H9 (cell line): ENCODE measurements at regions not wholly inside any gene's neighbourhood (a gene's known extent, or its start where the extent isn't known, plus 50 kb on each side); places are given as distances from the start of the nearest gene placed in this dataset.
A peak's percentile ranks its signal among the peaks of the same experiment; 100 is the strongest.

Source experiments
- DNase-seq: peaks from one replicate; pipeline ENCODE4 v3.0.0-alpha.2; 2017
- H2AFZ ChIP-seq: one replicate; pipeline ENCODE4 v1.6.1; 2013; ENCODE audit warnings: mild to moderate bottlenecking, low read length, control low read depth, moderate library complexity
- H2AK5ac ChIP-seq: 2 replicates; pipeline ENCODE4 v1.6.1; 2013; ENCODE audit warnings: low read length, control low read depth, mixed read lengths; ENCODE audit not compliant: insufficient read length
- H2BK120ac ChIP-seq: one replicate; pipeline ENCODE4 v1.6.1; 2013; ENCODE audit warnings: low read depth, mild to moderate bottlenecking, low read length, control low read depth, inconsistent platforms; ENCODE audit not compliant: poor library complexity, severe bottlenecking
- H2BK12ac ChIP-seq: 2 replicates; pipeline ENCODE4 v1.6.1; 2013; ENCODE audit warnings: low read length, control low read depth, mixed read lengths, low read depth; ENCODE audit not compliant: insufficient read length
- H2BK15ac ChIP-seq: 2 replicates; pipeline ENCODE4 v1.6.1; 2013; ENCODE audit warnings: low read depth, low read length, control low read depth
- H2BK20ac ChIP-seq: one replicate; pipeline ENCODE4 v1.6.1; 2013; ENCODE audit warnings: low read depth, mild to moderate bottlenecking, low read length, control low read depth, inconsistent platforms; ENCODE audit not compliant: poor library complexity, severe bottlenecking
- H2BK5ac ChIP-seq: 2 replicates; pipeline ENCODE4 v1.6.1; 2013; ENCODE audit warnings: low read length, control low read depth, mixed read lengths; ENCODE audit not compliant: insufficient read length
- H3K14ac ChIP-seq: 2 replicates; pipeline ENCODE4 v1.6.1; 2013; ENCODE audit warnings: low read length, control low read depth; ENCODE audit not compliant: insufficient read depth
- H3K18ac ChIP-seq: 2 replicates; pipeline ENCODE4 v1.6.1; 2013; ENCODE audit warnings: low read depth, mild to moderate bottlenecking, mixed read lengths, low read length, control low read depth; ENCODE audit not compliant: insufficient read length
- H3K23ac ChIP-seq: 2 replicates; pipeline ENCODE4 v1.6.1; 2013; ENCODE audit warnings: low read length, control low read depth, mixed read lengths, low read depth; ENCODE audit not compliant: insufficient read length
- H3K23me2 ChIP-seq: 2 replicates; pipeline ENCODE4 v1.6.1; 2013; ENCODE audit warnings: low read depth, mild to moderate bottlenecking, mixed read lengths, low read length, control low read depth; ENCODE audit not compliant: insufficient read length, poor library complexity, severe bottlenecking
- H3K27ac ChIP-seq: 2 replicates; pipeline ENCODE4 v1.5.1; 2013; ENCODE audit warnings: low read length, control low read depth, mixed read lengths, low read depth; ENCODE audit not compliant: insufficient read length
- H3K27me3 ChIP-seq: 2 replicates; pipeline ENCODE4 v1.6.1; 2013; ENCODE audit warnings: low read length, control low read depth, inconsistent platforms; ENCODE audit not compliant: insufficient read depth
- H3K4ac ChIP-seq: 2 replicates; pipeline ENCODE4 v1.6.1; 2013; ENCODE audit warnings: low read depth, mild to moderate bottlenecking, control low read depth, inconsistent platforms, low read length, moderate library complexity
- H3K4me1 ChIP-seq: 2 replicates; pipeline ENCODE4 v1.6.1; 2013; ENCODE audit warnings: low read length, control low read depth, inconsistent platforms; ENCODE audit not compliant: insufficient read depth
- H3K4me2 ChIP-seq: 2 replicates; pipeline ENCODE4 v1.6.1; 2013; ENCODE audit warnings: low read length, control low read depth, mixed read lengths; ENCODE audit not compliant: insufficient read length, insufficient read depth
- H3K56ac ChIP-seq: 2 replicates; pipeline ENCODE4 v1.6.1; 2013; ENCODE audit warnings: low read depth, mild to moderate bottlenecking, mixed read lengths, low read length, control low read depth; ENCODE audit not compliant: insufficient read length
- H3K79me1 ChIP-seq: 2 replicates; pipeline ENCODE4 v1.6.1; 2013; ENCODE audit warnings: low read depth, mild to moderate bottlenecking, moderate library complexity, low read length, control low read depth, inconsistent platforms; ENCODE audit not compliant: insufficient read depth, poor library complexity, severe bottlenecking
- H3K79me2 ChIP-seq: 2 replicates; pipeline ENCODE4 v1.6.1; 2013; ENCODE audit warnings: low read length, control low read depth, inconsistent platforms; ENCODE audit not compliant: insufficient read depth
- H3K9ac ChIP-seq: 2 replicates; pipeline ENCODE4 v1.6.1; 2013; ENCODE audit warnings: low read length, control low read depth, mixed read lengths; ENCODE audit not compliant: insufficient read length; ENCODE audit errors: extremely low read depth
- H3K9me3 ChIP-seq: one replicate; pipeline ENCODE4 v1.6.1; 2013; ENCODE audit warnings: low read depth, low read length, inconsistent platforms; ENCODE audit not compliant: control insufficient read depth
- H3T11ph ChIP-seq: one replicate; pipeline ENCODE4 v1.6.1; 2013; ENCODE audit warnings: mild to moderate bottlenecking, low read length, control low read depth, inconsistent platforms
- H4K20me1 ChIP-seq: one replicate; pipeline ENCODE4 v1.6.1; 2013; ENCODE audit not compliant: control insufficient read depth, insufficient read length, insufficient read depth
- H4K5ac ChIP-seq: 2 replicates; pipeline ENCODE4 v1.6.1; 2013; ENCODE audit warnings: low read depth, mild to moderate bottlenecking, mixed read lengths, low read length, control low read depth; ENCODE audit not compliant: insufficient read length
- H4K8ac ChIP-seq: replicated peaks from 2 replicates; pipeline ENCODE4 v1.6.1; 2013; ENCODE audit warnings: low read length, control low read depth, mixed read lengths, low read depth; ENCODE audit not compliant: insufficient read length
- H4K91ac ChIP-seq: 2 replicates; pipeline ENCODE4 v1.6.1; 2013; ENCODE audit warnings: low read depth, mild to moderate bottlenecking, moderate library complexity, mixed read lengths, low read length, control low read depth; ENCODE audit not compliant: insufficient read length
- H3K27ac Mint-ChIP-seq, 3 experiments: 2 replicates in 2 of 3; 3 replicates in 1 of 3; pipeline ENCODE4 v1.8.0; 2020 to 2021; ENCODE audit warnings: mixed read lengths in 3 of 3, mild to moderate bottlenecking in 1 of 3, moderate library complexity in 1 of 3
- H3K27me3 Mint-ChIP-seq: 2 replicates; pipeline ENCODE4 v1.8.0; 2021; ENCODE audit warnings: low read depth, mild to moderate bottlenecking, moderate library complexity, mixed read lengths
- H3K36me3 Mint-ChIP-seq, 3 experiments: 2 replicates in 2 of 3; 3 replicates in 1 of 3; pipeline ENCODE4 v1.8.0; 2020 to 2021; ENCODE audit warnings: low read depth in 3 of 3, mixed read lengths in 3 of 3; ENCODE audit not compliant: insufficient read depth in 1 of 3
- H3K4me1 Mint-ChIP-seq, 2 experiments: 2 replicates each; pipeline ENCODE4 v1.8.0; 2020; ENCODE audit warnings: mixed read lengths in 2 of 2
- H3K4me3 Mint-ChIP-seq, 2 experiments: 2 replicates in 1 of 2; 3 replicates in 1 of 2; pipeline ENCODE4 v1.8.0; 2020 to 2021; ENCODE audit warnings: mild to moderate bottlenecking in 2 of 2, mixed read lengths in 2 of 2, moderate library complexity in 1 of 2
- H3K9me3 Mint-ChIP-seq, 2 experiments: 2 replicates in 1 of 2; 3 replicates in 1 of 2; pipeline ENCODE4 v1.8.0; 2020; ENCODE audit warnings: mild to moderate bottlenecking in 2 of 2, mixed read lengths in 2 of 2, moderate library complexity in 1 of 2
- CTCF ChIP-seq: fragments of 200-600 bp; sonication (generic); conservative IDR thresholded peaks from 3 replicates; pipeline ENCODE4 v1.8.0; 2021; ENCODE audit warnings: antibody characterized with exemption, mild to moderate bottlenecking
- whole genome bisulfite sequencing: extraction: QIAGEN DNeasy Blood & Tissue Kit; methylation state at CpG from one replicate; pipeline ENCODE4 v1.1.7; 2013; ENCODE audit warnings: missing lambda C conversion rate, low lambda C conversion rate, mixed read lengths; ENCODE audit not compliant: insufficient read length; ENCODE audit errors: extremely low coverage; 5-methylcytosine and 5-hydroxymethylcytosine counted together

- H4K91ac ChIP-seq, result no peak overlapping the region
- H3K27me3 Mint-ChIP-seq, result peaks cover 3% of the 10 kb centered on the region; the same call in 1 of the 2 replicates
- peaks cover 6 to 12% (median 10%) of the 10 kb centered on the region in 3 experiments; a peak in 6 of 7 replicates for H3K36me3 Mint-ChIP-seq
- no peak overlapping the region for H4K5ac ChIP-seq
- no CpG with 5 or more reads among the region's 7 CpGs for WGBS
- no peak overlapping the region for H2BK15ac ChIP-seq
- H3K9me3 Mint-ChIP-seq, result peaks cover 12 to 13% of the 10 kb centered on the region in 2 experiments
- no peak overlapping the region for H2BK120ac ChIP-seq
- no peak overlapping the region for H2AFZ ChIP-seq
- H2BK5ac ChIP-seq, result no peak overlapping the region
- H3K27ac ChIP-seq, result no peak overlapping the region
- no peak overlapping the region for H3T11ph ChIP-seq
- no peaks in the 10 kb centered on the region for H3K27me3 ChIP-seq
- no peak overlapping the region for H3K4me2 ChIP-seq
- H2AK5ac ChIP-seq, result no peak overlapping the region
- H3K23ac ChIP-seq, result no peak overlapping the region
- peak; percentile 12 for DNase-seq
- peaks cover 38 to 40% of the 10 kb centered on the region in 2 experiments for H3K4me1 Mint-ChIP-seq
- no peak overlapping the region for H2BK12ac ChIP-seq
- H3K4me1 ChIP-seq, result peaks cover 3% of the 10 kb centered on the region; the same call in 1 of the 2 replicates
- H3K79me2 ChIP-seq, result no peaks in the 10 kb centered on the region
- no peak overlapping the region for H3K27ac Mint-ChIP-seq
- H3K9ac ChIP-seq, result no peak overlapping the region
- H2BK20ac ChIP-seq, result no peak overlapping the region
- no peak for TF ChIP-seq CTCF
- H3K79me1 ChIP-seq, result no peaks in the 10 kb centered on the region
- no peak overlapping the region for H3K4ac ChIP-seq
- H4K20me1 ChIP-seq, result no peaks in the 10 kb centered on the region
- no peak overlapping the region for H3K4me3 Mint-ChIP-seq
- H3K18ac ChIP-seq, result no peak overlapping the region
- no peak overlapping the region for H4K8ac ChIP-seq
- H3K56ac ChIP-seq, result no peak overlapping the region
- H3K23me2 ChIP-seq, result no peaks in the 10 kb centered on the region
- H3K14ac ChIP-seq, result no peak overlapping the region; the same call in 1 of the 2 replicates
- no peaks in the 10 kb centered on the region for H3K9me3 ChIP-seq
These were observed 174.6 kb upstream of the C14orf180 start for GRCh38 chr14:104404922-104405321.
